Neural crest cell (in vitro differentiated cells): ENCODE measurements at regions not wholly inside any gene's neighbourhood (a gene's known extent, or its start where the extent isn't known, plus 50 kb on each side); places are given as distances from the start of the nearest gene placed in this dataset.

Experiments
- DNase-seq: peaks from one replicate; pipeline ENCODE4 v3.0.0; 2021; ENCODE audit warnings: low read depth, mixed read lengths, low spot score
- H3K27ac Mint-ChIP-seq: one replicate; pipeline ENCODE4 v1.8.0; 2021; ENCODE audit warnings: mild to moderate bottlenecking, mixed read lengths; ENCODE audit not compliant: unreplicated experiment
- H3K27me3 Mint-ChIP-seq: 2 replicates; pipeline ENCODE4 v1.8.0; 2021; ENCODE audit warnings: low read depth, mild to moderate bottlenecking, mixed read lengths
- H3K36me3 Mint-ChIP-seq: 2 replicates; pipeline ENCODE4 v1.8.0; 2021; ENCODE audit warnings: low read depth, mild to moderate bottlenecking, mixed read lengths
- H3K4me1 Mint-ChIP-seq: 2 replicates; pipeline ENCODE4 v1.8.0; 2021; ENCODE audit warnings: mixed read lengths
- H3K4me3 Mint-ChIP-seq: one replicate; pipeline ENCODE4 v1.8.0; 2021; ENCODE audit warnings: mild to moderate bottlenecking, mixed read lengths
- H3K9me3 Mint-ChIP-seq: 2 replicates; pipeline ENCODE4 v1.8.0; 2021; ENCODE audit warnings: mixed read lengths
- TF ChIP-seq, protein P1 (sequence below): fragments of 200-600 bp; sonication (generic); conservative IDR thresholded peaks from 2 replicates; pipeline ENCODE4 v1.5.0; 2021; ENCODE audit warnings: antibody characterized with exemption, mild to moderate bottlenecking

DNA sequence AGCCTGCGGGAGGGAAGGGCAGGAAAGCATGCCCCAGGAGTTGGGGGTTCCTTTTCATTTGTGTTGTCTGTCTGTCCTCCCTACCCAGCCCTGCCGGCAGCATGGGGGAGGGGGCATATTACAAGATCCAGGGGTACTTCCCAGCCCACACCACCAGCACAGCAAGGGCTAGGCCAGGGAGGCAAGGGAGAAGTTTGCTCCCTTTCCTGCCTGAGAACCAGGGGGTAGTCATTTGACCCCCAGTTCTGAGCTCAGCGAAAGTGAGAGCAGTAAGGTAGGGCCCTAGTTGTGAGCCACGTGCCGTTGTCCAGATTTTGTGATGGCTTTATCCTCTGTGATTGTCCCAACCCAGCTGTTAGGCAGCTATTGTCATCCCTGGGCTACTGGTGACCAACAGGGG, 364.7 kb downstream of the BCL11B start:
- no peak overlapping the region for H3K27ac Mint-ChIP-seq
- DNase-seq = no peak

DNA sequence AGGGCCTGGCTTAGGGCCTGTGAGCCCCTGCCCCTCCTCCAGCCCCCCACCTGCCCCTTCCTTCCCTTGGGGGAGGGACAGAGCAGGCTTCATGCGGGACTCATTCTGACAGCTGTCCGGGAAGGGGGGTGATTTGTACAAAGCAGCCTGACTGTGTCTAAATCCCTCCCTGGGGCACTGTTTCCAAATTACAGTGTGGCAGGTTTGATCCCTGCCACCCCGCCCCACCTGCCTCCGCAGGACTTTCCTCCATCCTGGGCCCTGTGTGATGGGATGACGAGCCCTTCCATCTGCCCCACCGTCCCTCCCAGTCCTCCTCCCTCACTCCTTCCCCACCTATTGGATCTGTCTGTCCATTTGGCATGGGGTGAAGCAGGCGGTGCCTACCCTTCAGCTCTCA, 363.9 kb downstream of the BCL11B start:
- Mint-ChIP-seq H3K27ac (no peak overlapping the region), H3K9me3 (no peaks in the 10 kb centered on the region), H3K4me1 (peaks cover 36% of the 10 kb centered on the region), H3K36me3 (no peaks in the 10 kb centered on the region), H3K27me3 (peaks cover 30% of the 10 kb centered on the region), H3K4me3 (no peak overlapping the region)
- TF ChIP-seq, protein P1, sequence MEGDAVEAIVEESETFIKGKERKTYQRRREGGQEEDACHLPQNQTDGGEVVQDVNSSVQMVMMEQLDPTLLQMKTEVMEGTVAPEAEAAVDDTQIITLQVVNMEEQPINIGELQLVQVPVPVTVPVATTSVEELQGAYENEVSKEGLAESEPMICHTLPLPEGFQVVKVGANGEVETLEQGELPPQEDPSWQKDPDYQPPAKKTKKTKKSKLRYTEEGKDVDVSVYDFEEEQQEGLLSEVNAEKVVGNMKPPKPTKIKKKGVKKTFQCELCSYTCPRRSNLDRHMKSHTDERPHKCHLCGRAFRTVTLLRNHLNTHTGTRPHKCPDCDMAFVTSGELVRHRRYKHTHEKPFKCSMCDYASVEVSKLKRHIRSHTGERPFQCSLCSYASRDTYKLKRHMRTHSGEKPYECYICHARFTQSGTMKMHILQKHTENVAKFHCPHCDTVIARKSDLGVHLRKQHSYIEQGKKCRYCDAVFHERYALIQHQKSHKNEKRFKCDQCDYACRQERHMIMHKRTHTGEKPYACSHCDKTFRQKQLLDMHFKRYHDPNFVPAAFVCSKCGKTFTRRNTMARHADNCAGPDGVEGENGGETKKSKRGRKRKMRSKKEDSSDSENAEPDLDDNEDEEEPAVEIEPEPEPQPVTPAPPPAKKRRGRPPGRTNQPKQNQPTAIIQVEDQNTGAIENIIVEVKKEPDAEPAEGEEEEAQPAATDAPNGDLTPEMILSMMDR = no peak
- no peak for DNase-seq

More for the DNA sequence above, 364.7 kb downstream of the BCL11B start:
- TF ChIP-seq, protein P1 = no peak
- Mint-ChIP-seq H3K4me1 (peaks cover 36% of the 10 kb centered on the region), H3K36me3 (no peaks in the 10 kb centered on the region), H3K9me3 (no peaks in the 10 kb centered on the region), H3K27me3 (peaks cover 30% of the 10 kb centered on the region), H3K4me3 (no peak overlapping the region)

DNA sequence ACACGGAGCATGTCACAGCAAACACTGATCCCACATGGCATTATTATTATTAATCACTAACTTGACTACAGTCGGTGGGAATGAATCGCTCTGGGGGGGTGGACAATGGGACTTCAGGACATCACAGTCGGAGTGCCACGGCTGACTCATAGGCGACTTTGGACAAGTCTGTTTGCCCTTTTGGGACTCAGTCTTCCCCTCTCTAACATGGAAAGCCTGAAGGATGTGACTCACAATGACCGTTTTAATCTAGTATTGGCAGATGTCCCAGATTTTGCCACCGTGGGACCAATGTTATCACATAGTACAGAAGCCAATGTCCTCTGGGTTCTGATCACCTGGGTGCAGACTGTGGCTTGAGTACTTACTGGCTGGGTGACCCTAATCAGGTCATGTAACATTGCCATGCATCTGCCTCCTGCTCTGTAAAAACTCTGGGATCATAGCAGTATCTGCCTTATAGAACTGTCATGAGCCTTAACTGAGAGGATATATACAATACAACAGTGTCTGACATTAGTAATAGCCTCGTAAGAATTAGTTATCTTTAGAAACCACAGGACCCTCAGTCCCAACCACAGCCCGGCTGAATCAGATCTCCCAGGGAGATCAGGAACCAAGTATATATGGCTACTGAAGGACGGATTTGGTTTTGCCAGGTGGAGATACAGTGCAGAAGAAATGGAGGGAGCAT, 362.6 kb downstream of the BCL11B start:
- Mint-ChIP-seq H3K36me3 (no peaks in the 10 kb centered on the region), H3K4me3 (no peak overlapping the region), H3K27me3 (peaks cover 21% of the 10 kb centered on the region), H3K4me1 (peaks cover 47% of the 10 kb centered on the region), H3K9me3 (no peaks in the 10 kb centered on the region), H3K27ac (no peak overlapping the region)
- TF ChIP-seq, protein P1 = no peak
- no peak for DNase-seq

DNA sequence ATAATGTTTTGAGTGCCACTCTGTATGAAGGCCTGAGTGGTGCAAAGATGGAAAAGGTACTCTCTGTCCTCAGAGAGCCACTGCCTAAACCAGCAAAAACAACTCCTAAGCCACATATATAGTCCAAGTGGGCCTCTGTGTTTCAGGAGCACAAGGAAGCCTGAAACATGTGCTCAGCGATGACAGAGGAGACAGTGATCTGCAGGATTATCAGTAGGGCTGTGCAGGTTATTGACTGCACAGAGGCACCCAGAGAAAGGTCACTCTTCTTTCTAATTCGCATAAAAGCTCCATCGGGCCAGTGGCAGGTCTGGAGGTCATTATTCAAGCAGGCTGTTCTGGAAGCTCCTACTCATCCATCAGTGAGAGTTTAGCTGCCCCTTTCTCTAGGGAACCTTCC, 361.9 kb downstream of the BCL11B start:
- H3K27ac Mint-ChIP-seq = no peak overlapping the region
- H3K4me3 Mint-ChIP-seq = no peak overlapping the region
- H3K9me3 Mint-ChIP-seq = no peaks in the 10 kb centered on the region
- TF ChIP-seq, protein P1 = no peak
- DNase-seq = no peak
- peaks cover 52% of the 10 kb centered on the region for H3K4me1 Mint-ChIP-seq
- peaks cover 17% of the 10 kb centered on the region for H3K27me3 Mint-ChIP-seq
- H3K36me3 Mint-ChIP-seq = no peaks in the 10 kb centered on the region

DNA sequence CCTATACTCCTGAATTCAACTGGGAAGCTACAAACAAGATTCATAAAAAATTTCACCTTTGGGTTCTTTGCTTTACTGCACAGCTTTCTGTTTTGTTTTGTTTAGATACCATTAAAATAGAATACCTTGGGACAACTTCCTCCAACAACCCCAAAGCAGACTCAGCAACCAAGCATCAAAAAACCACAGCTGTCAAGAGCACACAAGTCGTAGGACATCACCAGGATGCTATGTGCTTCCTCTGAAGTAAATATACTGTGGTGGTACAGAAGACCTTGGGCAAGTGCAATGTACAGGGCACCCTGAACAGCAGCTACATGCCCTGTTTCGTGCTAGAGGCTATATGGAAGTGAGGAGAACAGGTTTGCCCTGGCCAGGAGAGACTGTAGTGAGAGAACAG, 359.3 kb downstream of the BCL11B start:
- Mint-ChIP-seq H3K36me3 (no peaks in the 10 kb centered on the region), H3K27ac (no peak overlapping the region), H3K9me3 (no peaks in the 10 kb centered on the region), H3K27me3 (peaks cover 11% of the 10 kb centered on the region), H3K4me1 (peaks cover 56% of the 10 kb centered on the region), H3K4me3 (no peak overlapping the region)
- TF ChIP-seq, protein P1 = no peak
- no peak for DNase-seq
